ENCODE measurements at regions not wholly inside any gene's neighbourhood (a gene's known extent, or its start where the extent isn't known, plus 50 kb on each side); places are given as distances from the start of the nearest gene placed in this dataset.
"Not testable (repeated sequence)": the region's sequence is repeated elsewhere in the genome, so short reads cannot be mapped to it uniquely, and the experiment has no call there.

GRCh38 chr6:140236732-140237131 is 862.3 kb upstream of the CITED2 start:
- intact Hi-C loops (cut with micrococcal nuclease), result no loop called here

GRCh38 chr6:140230282-140230681 is 855.8 kb upstream of the CITED2 start:
- intact Hi-C loops (cut with micrococcal nuclease), result no loop called here

GRCh38 chr6:140228491-140228890 is 854.0 kb upstream of the CITED2 start:
- intact Hi-C loops (cut with micrococcal nuclease), result no loop called here

GRCh38 chr6:140226637-140227036 is 852.2 kb upstream of the CITED2 start:
- intact Hi-C loops (cut with micrococcal nuclease), result no loop called here

GRCh38 chr6:140225701-140226436 is 851.4 kb upstream of the CITED2 start:
- intact Hi-C loops (cut with micrococcal nuclease), result no loop called here

- intact Hi-C loops (cut with micrococcal nuclease), result no loop called here
These were observed 842.8 kb upstream of the CITED2 start for GRCh38 chr6:140217283-140217682.

GRCh38 chr6:140209775-140210174 is 835.3 kb upstream of the CITED2 start:
- intact Hi-C loops (cut with micrococcal nuclease), result no loop called here

- intact Hi-C loops (cut with micrococcal nuclease), result no loop called here
These were observed 833.8 kb upstream of the CITED2 start for GRCh38 chr6:140208286-140208685.

- intact Hi-C loops (cut with micrococcal nuclease), result no loop called here
These were observed 831.5 kb upstream of the CITED2 start for GRCh38 chr6:140205795-140206593.

- intact Hi-C loops (cut with micrococcal nuclease), result no loop called here
These were observed 829.7 kb upstream of the CITED2 start for GRCh38 chr6:140204154-140204553.

- intact Hi-C loops (cut with micrococcal nuclease), result no loop called here
These were observed 829.3 kb upstream of the CITED2 start for GRCh38 chr6:140203661-140204147.

- intact Hi-C loops (cut with micrococcal nuclease), result no loop called here
These were observed 828.6 kb upstream of the CITED2 start for GRCh38 chr6:140202964-140203515.

GRCh38 chr6:140201787-140202458 is 827.5 kb upstream of the CITED2 start:
- intact Hi-C loops (cut with micrococcal nuclease), result no loop called here

GRCh38 chr6:140193269-140193668 is 818.8 kb upstream of the CITED2 start:
- intact Hi-C loops (cut with micrococcal nuclease), result no loop called here

GRCh38 chr6:140192018-140192417 is 817.6 kb upstream of the CITED2 start:
- intact Hi-C loops (cut with micrococcal nuclease), result no loop called here

- intact Hi-C loops (cut with micrococcal nuclease), result not testable (repeated sequence)
These were observed 814.8 kb upstream of the CITED2 start for GRCh38 chr6:140189263-140189662.

- intact Hi-C loops (cut with micrococcal nuclease), result no loop called here
These were observed 811.5 kb upstream of the CITED2 start for GRCh38 chr6:140185991-140186390.

- intact Hi-C loops (cut with micrococcal nuclease), result no loop called here
These were observed 809.4 kb upstream of the CITED2 start for GRCh38 chr6:140183881-140184280.

- intact Hi-C loops (cut with micrococcal nuclease), result no loop called here
These were observed 808.4 kb upstream of the CITED2 start for GRCh38 chr6:140182821-140183220.

GRCh38 chr6:140181876-140182275 is 807.4 kb upstream of the CITED2 start:
- intact Hi-C loops (cut with micrococcal nuclease), result no loop called here

GRCh38 chr6:140180306-140180705 is 805.9 kb upstream of the CITED2 start:
- intact Hi-C loops (cut with micrococcal nuclease), result no loop called here

GRCh38 chr6:140178935-140179334 is 804.5 kb upstream of the CITED2 start:
- intact Hi-C loops (cut with micrococcal nuclease), result no loop called here

All from T-helper 2 cell treated with Interferon-gamma antibody and Interleukin-4, amounts not matched to agents 100 ng/mL and 5 ng/mL, for 36 hours (primary cell).